SH-SY5Y (cell line): ENCODE measurements at regions not wholly inside any gene's neighbourhood (a gene's known extent, or its start where the extent isn't known, plus 50 kb on each side); places are given as distances from the start of the nearest gene placed in this dataset.

Source experiments
- GATA2 ChIP-seq: IDR thresholded peaks from 2 replicates; pipeline ENCODE4 v1.6.1; 2011; ENCODE audit warnings: mild to moderate bottlenecking, low read depth, low read length
- GATA3 ChIP-seq: IDR thresholded peaks from 2 replicates; pipeline ENCODE4 v1.6.1; 2011; ENCODE audit warnings: low read depth, mild to moderate bottlenecking, low read length, moderate library complexity

- no peak for TF ChIP-seq GATA2
- TF ChIP-seq GATA3 = no peak
Measured at GRCh38 chr14:54047645-54048308, 91.2 kb upstream of the BMP4 start.
